GM18868 (cell line): ENCODE measurements at regions not wholly inside any gene's neighbourhood (a gene's known extent, or its start where the extent isn't known, plus 50 kb on each side); places are given as distances from the start of the nearest gene placed in this dataset.
A peak's percentile ranks its signal among the peaks of the same experiment; 100 is the strongest.

ENCODE experiments used
- ATAC-seq: cut with Tn5 transposase; IDR thresholded peaks from one replicate; pipeline ENCODE4 v1.9.1; 2021; ENCODE audit warnings: mild to moderate bottlenecking, moderate library complexity; ENCODE audit not compliant: unreplicated experiment

DNA sequence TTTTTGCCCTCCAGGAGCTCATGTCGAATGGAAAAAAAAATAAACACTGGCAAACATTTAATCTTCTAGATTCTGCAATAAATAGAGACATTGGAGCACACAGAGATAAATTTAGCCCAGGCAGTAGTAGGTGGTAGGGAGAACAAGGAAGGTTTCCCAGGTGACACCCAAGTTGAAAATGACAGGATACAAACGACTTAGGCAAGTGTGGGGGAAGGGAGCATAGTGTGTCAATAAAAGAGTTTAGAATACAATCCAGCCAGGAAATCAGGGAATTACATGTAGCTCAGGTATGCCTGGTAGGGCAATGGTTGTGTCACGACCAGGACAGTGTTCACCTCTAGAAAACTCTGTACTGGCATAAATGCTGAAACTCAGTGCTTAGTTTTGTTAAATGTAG, 364.6 kb upstream of the AGTR1 start:
- ATAC-seq: no peak

DNA sequence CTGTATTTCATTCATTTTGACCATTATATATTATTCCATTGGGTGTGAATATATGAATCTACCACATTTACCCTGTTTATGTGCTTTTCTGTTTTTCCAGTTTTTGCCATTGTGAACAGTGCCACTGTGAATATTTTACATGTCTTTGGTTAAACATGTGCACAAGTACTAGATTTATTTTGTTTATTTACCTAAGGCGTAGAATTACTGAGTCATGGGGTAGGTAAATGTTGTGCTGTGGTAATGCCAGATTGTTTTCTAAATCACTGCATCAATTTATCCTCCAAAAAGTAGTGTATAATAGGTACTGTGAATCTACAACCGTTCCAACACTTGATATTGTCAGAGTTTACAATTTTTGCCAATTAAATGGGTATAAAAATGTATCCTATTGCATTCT, 362.1 kb upstream of the AGTR1 start:
- no peak for ATAC-seq

DNA sequence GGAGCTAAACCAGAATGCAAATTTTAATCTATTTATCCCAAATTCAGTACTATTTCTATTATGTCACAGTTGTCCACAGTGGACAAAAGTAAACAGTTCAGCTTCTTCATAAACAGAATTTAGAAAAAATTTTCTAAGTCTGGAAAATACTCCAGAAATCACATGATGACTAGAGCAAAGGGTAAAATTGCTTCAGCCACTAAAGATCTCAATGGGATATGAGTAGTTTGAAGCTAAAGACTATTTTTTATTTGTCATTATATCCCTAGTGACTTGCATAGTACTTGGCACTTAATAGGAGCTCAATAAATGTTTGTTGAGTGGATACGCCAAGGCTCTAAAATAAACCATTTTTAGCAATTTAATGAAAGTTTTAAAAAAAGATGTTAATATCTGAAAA, 354.3 kb upstream of the AGTR1 start:
- no peak for ATAC-seq

DNA sequence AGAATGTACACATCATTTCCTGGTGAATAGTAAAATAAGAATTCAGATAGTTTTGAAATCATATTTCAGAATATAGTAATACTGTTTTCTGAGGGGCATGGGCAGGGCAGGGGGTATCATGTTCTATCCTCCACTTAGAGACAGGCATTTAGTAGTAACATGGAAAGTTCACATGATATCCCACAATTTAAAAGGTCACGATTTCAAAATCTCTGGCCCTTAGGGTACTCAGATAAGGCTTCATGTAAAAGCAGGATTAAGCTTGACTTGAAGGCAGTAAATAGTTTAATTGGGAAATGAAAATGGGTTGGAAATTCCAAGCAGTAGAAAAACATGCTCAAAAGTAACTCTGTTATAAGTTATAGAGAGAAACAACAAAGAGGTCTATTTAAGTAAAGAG, 353.2 kb upstream of the AGTR1 start:
- ATAC-seq: no peak

DNA sequence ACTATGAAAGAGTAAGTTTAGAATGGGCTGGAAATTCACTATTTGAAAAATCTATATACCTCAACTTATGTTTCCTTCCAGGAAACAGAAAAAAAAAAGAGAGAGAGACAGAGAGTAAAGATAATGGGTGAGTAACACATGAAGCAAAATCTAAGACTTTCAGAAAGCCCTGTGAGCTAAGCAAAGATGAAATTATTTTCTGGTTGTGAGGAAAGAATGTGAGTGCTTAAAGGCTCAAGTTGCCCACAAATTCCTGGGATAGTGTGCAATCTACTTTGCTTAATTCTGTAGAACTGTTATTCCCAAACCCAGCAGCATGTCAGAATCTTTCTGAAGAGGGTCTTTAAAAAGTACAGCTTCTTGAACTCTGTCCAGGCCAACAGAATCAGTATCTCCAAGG, 337.7 kb upstream of the AGTR1 start:
- ATAC-seq: no peak

GRCh38 chr3:148366743-148367410, 330.8 kb upstream of the AGTR1 start:
- peak; percentile 62 for ATAC-seq

- no peak for ATAC-seq
These were observed 329.9 kb upstream of the AGTR1 start for GRCh38 chr3:148367756-148368155.

DNA sequence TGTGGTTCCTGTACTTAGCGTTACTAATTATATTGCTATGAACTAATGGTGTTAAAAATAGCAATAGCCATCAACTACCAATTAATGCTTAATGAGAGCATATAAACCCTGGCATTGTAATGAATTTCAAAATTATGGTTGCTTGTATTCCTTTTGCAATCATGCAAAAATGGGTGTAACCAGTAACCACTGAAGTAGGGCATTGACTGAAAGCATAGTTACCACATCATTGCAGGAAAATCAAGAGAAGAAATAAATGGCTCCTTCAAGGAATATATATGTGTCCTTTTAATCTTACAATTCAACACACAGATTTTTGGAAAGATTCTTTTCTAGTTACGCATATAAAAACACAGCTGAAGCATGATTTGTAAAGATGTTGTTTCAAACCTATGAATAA, 328.3 kb upstream of the AGTR1 start:
- no peak for ATAC-seq

GRCh38 chr3:148372206-148372875, 325.4 kb upstream of the AGTR1 start:
- ATAC-seq: no peak

DNA sequence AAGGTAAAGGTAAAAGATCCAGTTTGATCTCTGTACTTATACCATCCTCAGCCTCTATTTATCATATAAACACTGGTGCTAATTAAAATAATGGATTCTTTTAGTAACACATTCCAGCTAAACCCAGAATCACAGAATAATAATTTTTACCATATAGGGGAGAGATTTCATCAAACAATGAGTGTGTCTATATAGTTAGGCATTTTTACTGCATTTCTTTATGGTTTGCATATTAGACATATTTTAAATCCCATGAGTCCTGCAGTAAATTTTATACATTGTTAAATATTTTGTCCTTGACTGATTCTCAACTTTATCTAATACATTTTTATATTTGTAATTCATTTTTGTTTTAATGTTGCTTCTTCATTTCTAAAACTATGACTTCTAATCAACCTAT, 323.7 kb upstream of the AGTR1 start:
- no peak for ATAC-seq

- peak; percentile 96 for ATAC-seq
These were observed 317.8 kb upstream of the AGTR1 start for GRCh38 chr3:148379763-148380382.

DNA sequence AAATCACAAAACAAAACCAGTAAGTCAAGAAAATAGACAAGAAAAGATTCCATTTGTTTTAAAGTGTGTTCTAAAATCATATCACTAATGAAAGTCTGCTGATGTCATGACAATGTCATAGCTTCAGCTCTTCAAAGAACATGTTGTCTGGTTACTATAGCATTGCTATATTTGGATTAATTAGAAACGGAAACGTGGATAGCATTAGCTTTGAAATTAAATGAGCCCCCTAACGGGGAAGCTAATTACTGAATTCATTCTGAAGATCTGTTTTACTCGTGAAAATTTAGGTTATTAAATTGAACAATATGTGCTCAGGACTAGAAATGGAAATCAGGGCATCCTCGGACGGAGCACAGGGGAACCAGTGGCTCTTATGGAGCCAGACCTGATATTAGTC, 316.7 kb upstream of the AGTR1 start:
- no peak for ATAC-seq

GRCh38 chr3:148389916-148390315, 307.8 kb upstream of the AGTR1 start:
- no peak for ATAC-seq

DNA sequence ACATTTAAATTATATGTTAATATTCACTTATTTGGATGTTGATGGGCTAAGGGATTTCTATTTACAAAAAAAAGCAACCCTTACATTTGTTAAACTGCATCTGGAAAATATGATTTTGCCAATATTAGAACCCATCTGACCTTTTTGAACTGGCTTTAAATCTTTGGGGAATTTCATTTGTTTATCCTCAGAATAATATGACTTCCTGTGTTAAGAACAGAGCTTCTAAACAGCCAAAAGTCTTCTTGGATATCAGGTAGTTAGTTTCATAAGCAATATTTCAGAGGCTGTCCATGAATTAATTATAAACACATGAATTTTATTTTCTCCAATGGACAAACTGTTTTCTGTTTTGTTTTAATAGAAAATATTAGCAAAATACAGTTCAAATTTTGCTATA, 301.9 kb upstream of the AGTR1 start:
- no peak for ATAC-seq

GRCh38 chr3:148400754-148401153, 296.9 kb upstream of the AGTR1 start:
- no peak for ATAC-seq

DNA sequence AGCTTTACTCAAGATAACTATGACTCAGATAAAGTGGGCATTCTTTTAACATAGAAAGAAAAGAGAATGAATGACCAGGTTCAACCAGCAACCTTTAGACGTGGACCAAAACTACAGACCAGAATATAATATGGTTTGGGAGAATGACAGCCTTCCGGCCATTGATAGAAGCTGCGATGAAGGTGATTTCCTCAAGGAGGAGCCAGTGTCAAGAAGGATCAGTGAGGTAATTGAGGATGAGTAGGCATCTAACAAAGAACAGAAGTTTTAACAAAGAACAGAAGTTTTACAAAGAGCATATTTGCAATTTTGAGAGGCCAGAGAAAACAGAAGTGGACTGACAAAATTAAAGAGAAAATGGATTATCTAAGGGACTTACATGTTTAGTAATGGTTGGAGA, 289.0 kb upstream of the AGTR1 start:
- ATAC-seq: no peak

GRCh38 chr3:148420242-148420641, 277.5 kb upstream of the AGTR1 start:
- no peak for ATAC-seq

DNA sequence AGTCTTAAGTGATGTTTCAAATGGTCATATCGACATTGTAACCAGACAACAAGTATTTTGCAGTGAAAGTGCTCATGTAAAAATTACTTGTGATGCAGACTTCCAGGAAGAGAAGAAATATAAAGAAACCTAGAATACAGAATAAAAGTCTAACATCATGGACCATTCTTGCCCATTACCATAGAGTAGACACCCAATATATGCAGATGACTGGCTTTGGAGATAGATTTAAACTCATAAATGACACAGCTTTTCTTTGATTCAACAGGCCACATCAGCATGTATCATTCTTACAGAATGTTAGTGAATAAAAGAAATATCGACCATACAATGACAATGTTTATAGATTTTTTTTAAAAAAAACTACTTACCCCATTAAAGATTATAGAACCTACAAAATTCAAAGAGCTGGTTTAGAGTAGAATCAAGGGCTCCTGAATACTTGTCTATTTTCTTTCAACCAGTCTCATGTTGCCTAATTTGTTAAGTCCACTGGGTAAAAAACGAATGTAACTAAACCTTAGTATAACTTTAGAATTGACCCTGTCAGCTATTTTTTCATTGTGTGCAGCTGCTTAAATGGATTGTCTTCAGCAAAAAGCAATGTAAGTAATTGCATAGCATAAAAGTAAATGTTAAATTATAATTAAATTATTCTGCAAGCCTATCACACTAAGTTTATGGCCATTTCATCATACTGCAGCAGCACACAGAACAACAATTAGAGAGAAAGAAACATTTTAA, 268.7 kb upstream of the AGTR1 start:
- ATAC-seq: no peak

GRCh38 chr3:148433665-148434064, 264.0 kb upstream of the AGTR1 start:
- ATAC-seq: no peak

- ATAC-seq: no peak
These were observed 262.2 kb upstream of the AGTR1 start for GRCh38 chr3:148435534-148435933.

GRCh38 chr3:148439254-148439822, 258.4 kb upstream of the AGTR1 start:
- ATAC-seq: peak; percentile 53
